ENCODE measurements at regions not wholly inside any gene's neighbourhood (a gene's known extent, or its start where the extent isn't known, plus 50 kb on each side); places are given as distances from the start of the nearest gene placed in this dataset.
"Not testable (repeated sequence)": the region's sequence is repeated elsewhere in the genome, so short reads cannot be mapped to it uniquely, and the experiment has no call there.

- DNase-seq (ENCODE audit: low read depth): no peak
These were observed 188.3 kb upstream of the MEF2C start for GRCh38 chr5:89071101-89071940.

DNA sequence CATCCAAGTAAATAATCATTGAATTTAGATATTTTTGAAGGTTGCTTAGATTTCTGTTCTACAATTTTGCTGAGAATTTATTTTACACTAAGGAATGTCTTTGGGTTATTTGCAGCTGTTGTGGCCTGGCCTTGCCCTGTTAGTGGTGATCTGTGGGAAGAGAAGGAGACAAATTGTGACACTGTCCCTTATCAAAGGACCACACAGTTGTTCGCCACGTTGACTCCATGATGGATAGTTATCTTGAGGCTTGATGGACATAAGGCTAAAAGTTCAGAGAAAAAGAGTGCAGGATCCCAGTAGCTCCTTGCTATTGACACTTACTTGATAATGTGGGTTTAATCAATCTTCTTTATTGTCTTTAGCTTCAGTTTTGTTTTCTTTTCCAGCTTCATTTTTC is 186.6 kb upstream of the MEF2C start:
- no peak for DNase-seq (ENCODE audit: low read depth)

DNA sequence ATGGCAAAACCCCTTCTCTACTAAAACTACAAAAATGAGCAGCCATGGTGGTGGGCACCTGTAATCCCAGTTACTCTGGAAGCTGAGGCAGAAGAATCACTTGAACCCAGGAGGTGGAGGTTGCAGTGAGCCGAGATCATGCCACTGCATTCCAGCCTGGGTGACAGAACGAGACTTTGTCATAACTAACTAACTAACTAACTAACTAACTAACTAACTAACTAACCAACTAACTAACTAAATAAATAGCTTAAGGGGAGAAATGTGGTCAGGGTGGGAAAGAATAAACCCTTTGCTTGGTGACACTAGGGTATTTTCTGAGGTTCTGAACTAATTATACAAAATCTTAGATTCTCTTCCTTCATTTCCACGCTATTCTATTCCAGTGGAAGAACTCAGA is 184.4 kb upstream of the MEF2C start:
- DNase-seq (ENCODE audit: low read depth): no peak

- DNase-seq (ENCODE audit: low read depth): no peak
These were observed 182.9 kb upstream of the MEF2C start for GRCh38 chr5:89065919-89066318.

DNA sequence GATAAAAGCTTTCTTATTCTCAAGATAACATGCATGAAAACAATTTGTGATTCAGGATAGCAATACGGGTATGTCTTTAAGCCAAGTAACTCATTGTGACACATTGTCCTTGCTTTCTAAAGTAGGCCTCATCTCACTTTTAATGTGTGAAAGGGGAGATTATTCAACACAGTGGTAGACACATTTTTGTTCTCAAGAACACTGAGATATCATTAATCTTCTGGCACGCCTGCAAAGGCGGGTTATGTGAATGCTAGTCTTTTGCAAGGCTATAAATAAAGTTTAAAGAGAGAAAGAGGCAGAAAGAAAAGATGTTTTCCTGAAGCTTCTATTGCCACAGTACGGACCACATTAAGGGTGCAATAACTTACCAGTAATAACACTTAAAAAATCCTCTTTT is 181.8 kb upstream of the MEF2C start:
- DNase-seq (ENCODE audit: low read depth): no peak

DNA sequence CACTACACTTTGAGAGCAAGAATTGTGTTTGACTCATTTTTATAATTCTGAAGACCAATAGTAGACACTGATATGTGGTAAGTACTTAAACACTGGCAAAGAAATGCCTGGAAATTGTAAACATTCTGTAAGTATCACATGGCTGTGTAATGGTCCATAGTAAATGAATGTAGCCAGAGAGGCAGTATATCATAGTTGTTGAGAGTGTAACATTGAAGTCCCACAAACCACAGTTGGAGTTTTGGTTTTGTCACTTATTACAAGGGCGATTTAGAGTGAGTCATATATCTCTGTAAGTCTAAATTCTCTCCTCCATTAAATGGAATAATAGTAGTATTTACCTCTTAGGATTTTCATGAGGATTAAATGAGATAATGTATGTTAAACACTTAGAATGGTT is 181.1 kb upstream of the MEF2C start:
- DNase-seq (ENCODE audit: low read depth): no peak

DNA sequence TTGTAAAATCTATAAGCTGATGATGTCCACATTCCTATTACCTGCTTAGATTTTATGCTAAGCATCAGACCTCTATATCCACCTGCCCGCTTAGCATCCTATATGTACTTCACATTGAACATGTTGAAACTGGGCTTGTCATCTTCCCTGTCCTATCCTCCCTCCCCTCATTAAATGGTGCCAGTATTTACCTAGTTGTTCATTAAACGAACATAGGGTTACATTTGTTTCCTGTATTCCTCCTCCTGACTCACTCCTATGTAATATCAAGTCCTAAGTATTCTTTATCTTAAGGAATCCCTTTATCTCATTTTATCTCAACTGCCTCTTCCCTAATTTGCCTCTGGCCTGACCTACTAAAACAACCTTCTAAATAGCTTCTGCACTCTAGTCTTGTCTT is 177.8 kb upstream of the MEF2C start:
- DNase-seq (ENCODE audit: low read depth): no peak

- DNase-seq (ENCODE audit: low read depth): no peak
These were observed 176.3 kb upstream of the MEF2C start for GRCh38 chr5:89059274-89059673.

- no peak for DNase-seq (ENCODE audit: low read depth)
These were observed 172.7 kb upstream of the MEF2C start for GRCh38 chr5:89055695-89056085.

DNA sequence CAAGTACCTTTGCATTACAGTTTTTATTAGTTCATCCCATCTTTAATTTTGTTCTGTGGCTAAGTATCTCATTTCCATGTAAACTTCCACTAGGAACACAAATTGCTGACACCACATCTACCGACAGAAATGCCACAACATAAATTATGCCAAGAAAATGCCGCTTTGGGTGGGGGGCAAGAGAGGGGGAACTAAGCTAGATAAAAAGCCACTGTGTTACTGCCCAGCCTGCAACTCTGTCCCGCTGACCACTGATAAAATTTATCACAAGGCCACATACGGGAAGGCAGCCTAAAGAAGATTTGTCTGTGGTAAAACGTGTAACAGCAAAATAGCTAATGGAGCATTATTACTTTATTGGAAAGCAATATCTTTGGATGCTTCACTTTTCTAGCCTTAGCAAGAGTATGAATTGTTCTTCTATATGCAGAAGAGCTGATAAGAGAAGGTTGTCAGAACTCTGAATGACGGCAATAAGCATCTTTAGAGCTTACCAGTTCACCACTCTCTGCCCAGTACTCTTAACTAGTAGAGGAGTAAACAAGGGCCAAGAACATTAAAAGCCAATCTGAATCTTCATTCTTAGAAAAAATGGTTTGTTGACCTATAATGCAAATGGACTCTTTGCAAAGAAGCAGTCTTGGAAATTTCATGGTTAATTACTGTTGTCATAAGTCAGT is 172.2 kb upstream of the MEF2C start:
- no peak for DNase-seq (ENCODE audit: low read depth)

- DNase-seq (ENCODE audit: low read depth): no peak
These were observed 170.6 kb upstream of the MEF2C start for GRCh38 chr5:89053547-89053946.

DNA sequence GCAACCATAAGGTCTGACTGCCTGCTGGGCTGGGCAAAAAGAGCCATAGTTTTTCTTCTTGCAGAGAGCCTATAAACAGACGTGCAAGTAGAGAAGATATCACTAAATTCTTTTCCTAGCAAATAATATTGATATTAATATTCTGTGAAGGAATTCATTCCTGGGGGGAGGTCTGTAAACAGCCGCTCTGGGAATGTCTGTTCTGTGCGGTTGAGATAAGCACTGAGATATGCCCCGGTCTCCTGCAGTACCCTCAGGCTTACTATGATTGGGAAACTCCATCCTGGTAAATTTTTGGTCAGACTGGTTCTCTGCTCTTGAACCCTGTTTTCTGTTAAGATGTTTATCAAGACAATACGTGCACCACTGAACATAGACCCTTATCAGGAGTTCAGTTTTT is 167.1 kb upstream of the MEF2C start:
- DNase-seq (ENCODE audit: low read depth): not testable (repeated sequence)

DNA sequence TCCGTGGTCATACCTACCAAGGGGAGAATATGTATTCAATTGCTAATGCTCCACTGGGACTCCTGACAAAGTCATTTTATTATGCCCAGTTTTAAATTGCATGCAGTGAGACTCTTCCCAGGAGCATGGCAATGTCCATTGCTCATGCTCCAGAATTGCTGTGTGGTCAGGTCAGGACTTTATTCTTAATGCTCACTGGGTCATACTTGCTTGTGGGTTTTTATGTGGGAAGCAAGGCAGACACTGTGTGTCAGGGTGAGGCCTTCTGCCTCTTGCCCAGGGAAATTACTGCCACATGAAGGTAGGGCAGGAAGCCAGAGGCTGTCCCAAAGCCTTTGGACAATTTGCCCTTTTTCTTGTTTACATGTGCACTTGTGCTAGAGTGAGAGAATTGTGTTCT is 164.6 kb upstream of the MEF2C start:
- no peak for DNase-seq (ENCODE audit: low read depth)

DNA sequence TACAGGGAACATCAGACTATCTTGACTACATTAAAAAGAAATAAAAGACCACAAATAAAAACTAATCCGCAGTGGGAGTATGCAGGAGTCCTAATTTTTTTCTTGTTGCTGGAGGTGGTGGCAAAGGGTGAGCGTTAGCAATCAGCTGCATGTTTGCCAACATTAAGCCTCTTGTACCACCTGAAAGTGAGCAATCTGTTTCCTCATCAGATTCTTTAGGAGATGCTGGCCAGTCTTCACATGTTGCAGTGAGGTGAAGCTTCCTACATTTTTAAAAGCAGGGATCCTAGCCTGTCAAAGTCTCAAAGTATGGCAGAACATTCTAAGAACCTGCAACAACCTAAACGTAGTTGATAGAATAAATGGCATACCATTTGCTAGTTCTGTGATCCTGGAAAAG is 162.2 kb upstream of the MEF2C start:
- DNase-seq (ENCODE audit: low read depth): no peak

DNA sequence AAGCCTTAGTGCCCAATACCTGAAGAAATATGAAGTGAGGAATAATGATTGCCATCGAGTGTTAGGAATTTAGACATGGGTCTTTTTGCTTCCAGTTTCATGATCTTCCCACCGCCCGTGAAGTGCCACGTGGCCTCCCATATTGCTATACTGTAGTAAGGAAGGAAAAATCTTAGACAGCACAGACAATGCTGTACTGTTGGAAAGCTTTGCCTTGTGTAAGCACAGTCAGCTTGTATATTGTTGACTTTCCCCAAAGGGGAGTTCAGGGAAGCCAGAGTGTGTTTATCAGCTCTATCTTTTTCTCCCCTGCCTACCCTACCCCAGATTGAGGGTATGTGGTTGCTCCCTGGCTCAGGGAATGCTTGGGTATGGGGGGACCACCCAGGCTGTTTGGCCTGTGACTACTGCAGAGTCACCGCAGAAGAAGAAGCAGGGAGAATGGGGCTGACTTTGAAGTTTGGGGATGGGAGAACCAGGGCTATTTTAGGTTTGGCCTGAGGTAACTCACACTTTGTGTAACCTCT is 161.8 kb upstream of the MEF2C start:
- no peak for DNase-seq (ENCODE audit: low read depth)

GRCh38 chr5:89043676-89044075 is 160.7 kb upstream of the MEF2C start:
- DNase-seq (ENCODE audit: low read depth): no peak

GRCh38 chr5:89042746-89043145 is 159.8 kb upstream of the MEF2C start:
- DNase-seq (ENCODE audit: low read depth): no peak

DNA sequence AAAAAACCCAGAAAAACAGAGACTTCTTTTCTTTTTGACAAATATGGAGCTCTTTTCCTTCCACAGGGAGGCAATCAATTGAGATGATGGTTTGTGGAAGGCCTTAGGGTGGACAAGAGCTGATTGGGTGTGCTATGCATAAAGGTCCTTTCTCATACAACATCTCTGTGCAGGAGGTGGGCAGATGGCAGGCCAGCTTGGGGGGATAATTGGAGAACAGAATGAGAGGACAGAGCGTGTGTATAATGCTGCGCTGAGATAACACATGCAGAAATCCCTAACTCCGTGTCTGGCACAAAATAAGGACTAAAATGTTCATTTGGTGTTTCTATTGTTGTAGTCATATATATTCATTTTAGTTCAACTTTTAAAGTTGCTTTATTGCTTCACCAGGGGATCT is 159.0 kb upstream of the MEF2C start:
- no peak for DNase-seq (ENCODE audit: low read depth)

DNA sequence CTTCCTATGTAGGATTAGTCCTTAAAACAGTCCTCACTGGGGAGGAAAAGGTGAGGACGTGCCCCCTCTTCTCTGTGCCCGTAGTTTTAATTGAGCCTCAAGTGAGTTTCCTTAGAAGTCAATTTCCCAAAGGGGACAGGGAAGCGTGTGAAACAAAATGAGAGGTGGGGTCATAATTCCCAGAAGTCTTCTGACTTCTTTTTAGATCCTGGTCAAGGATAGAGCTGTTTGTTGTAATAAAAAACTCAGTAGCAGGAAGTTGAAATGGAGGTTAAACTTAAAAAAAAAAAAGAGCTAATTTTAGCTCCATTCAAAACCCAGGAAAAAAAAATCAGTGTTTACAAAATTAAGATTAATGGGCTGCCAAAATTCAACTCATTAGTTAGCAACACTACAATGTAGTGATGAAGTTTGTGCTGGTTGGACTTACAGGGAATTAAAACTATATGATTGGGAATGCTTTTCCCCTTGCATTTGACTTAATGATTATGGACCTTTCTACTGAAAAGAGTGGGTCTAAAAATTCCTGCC is 158.3 kb upstream of the MEF2C start:
- no peak for DNase-seq (ENCODE audit: low read depth)

DNA sequence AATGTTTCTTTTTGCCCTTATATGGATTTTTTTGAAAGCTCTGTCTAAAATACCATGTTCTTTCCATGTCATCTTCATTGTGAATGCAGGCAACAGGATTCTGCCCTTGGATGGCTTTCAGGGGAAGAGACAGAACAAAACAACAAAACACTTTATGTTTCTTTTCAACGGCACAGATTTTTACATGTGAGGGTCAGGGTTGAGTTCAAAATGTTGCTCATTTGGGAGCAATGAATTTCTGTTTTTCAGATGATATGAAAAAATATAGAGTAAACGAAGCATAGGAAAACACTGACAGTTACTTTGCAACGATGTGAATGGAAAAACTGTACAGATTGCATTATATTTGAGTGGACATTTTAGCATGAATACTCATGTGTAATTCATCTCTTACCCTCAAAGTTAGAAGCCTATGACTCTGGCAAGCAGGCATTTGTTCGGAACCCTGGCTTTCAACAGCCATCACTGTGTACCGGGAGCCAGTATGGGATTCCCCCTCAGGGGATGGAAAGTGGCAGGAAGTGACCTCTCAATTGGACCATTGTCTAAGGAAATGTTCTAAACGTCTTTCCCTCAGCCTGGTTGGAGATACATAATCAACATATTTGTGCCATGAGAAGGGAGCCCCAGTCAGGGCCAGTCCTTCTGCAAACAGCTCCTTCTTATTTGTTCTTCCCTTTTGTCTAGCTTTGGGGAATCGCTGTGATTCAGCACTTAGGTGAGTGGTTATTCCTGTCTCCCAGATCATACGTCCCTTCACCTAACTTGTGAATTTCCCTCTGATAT is 153.9 kb upstream of the MEF2C start:
- no peak for DNase-seq (ENCODE audit: low read depth)

DNA sequence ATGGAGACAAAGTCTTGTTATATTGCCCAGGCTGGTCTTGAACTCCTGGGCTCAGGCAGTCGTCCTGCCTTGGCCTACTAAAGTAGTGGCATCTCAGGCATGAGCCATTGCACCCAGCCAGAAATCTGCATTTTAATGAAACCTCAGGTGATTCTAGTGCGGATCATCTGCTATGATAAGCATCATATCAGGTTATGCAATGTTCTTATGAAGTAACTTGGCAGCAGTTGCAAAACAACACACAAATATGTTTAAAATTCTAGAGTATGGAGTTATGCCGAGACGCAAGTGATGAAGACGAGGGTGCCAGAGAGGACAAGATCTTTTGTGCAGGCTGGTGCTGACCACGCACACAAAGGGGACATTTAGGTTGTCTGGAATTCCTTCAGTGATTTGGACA is 153.2 kb upstream of the MEF2C start:
- no peak for DNase-seq (ENCODE audit: low read depth)

- no peak for DNase-seq (ENCODE audit: low read depth)
These were observed 151.6 kb upstream of the MEF2C start for GRCh38 chr5:89034588-89034987.

DNA sequence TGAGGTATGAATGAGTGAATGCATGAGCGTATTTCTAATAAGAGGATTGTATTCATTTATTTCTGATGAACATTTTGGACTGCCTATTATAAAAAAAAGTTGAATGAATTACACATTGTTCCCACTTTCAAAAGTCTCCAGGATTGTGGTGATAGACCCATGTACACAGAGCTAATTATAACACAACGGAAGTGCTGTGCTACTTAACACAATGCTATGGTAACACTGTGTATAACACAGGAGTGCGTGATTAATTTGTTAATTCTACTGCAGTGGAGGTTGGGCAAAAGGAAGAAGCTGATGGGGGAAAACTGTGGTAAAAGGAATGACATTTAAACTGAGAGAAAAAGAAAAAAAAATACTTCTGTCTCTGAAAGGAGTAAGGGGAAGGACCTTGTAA is 147.8 kb upstream of the MEF2C start:
- DNase-seq (ENCODE audit: low read depth): no peak
